GM19023 (cell line): ENCODE measurements at regions not wholly inside any gene's neighbourhood (a gene's known extent, or its start where the extent isn't known, plus 50 kb on each side); places are given as distances from the start of the nearest gene placed in this dataset.
"Not testable (repeated sequence)": the region's sequence is repeated elsewhere in the genome, so short reads cannot be mapped to it uniquely, and the experiment has no call there.

Experiments
- ATAC-seq: cut with Tn5 transposase; IDR thresholded peaks from one replicate; pipeline ENCODE4 v1.9.1; 2021; ENCODE audit warnings: mild to moderate bottlenecking, moderate library complexity; ENCODE audit not compliant: unreplicated experiment

DNA sequence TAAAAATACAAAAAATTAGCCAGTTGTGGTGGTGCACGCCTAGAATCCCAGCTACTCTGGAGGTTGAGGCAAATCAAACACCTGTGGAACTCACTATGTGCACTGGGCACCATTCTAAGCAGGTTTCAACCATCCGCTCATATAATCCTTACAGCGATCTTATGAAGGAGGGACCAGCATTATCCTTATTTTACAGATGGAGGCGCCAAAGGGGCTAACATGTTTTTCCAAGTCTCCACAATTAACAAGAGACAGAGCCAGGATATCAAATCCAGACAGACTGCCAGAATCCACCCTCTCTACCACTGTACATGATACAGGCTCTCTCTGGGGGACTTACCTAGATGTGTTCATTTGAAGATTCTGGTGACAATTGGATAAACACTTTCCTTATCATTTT is 479.0 kb downstream of the XYLT1 start:
- no peak for ATAC-seq

DNA sequence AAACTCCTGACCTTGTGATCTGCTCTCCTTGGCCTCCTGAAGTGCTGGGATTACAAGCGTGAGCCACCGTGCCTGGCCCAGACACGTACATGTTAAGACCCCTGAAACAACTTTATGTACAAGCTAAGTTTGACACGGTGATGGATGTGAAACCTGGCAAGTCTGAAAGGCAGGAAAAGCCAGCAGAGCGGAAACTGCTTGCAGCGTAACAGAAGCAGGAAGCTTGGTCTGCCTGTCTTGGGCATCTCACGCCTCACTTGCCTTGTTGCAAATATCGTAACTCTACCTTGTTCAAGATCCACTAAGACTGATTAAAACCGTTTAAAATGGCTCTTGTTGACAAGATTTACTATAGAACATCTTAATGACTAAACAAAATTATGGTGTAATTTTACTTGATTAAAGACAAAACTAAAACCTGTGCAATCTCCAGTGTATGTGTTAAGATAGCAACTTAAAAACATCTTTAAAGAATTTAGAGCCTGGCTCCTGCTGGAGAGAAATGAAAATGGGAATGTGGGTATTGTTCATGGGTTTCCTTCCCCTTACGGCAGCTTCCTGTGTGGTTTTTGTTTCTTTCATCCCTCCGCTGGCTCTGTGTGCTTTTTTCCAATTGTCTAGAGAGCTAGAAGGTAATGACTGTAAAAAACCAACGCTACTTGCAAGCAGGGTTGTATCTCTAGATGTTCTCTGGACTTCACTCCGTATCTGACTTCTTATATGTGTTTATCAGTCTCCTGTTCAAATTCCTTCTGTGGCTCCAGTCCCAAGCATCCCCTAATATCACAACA is 477.6 kb downstream of the XYLT1 start:
- ATAC-seq = no peak

DNA sequence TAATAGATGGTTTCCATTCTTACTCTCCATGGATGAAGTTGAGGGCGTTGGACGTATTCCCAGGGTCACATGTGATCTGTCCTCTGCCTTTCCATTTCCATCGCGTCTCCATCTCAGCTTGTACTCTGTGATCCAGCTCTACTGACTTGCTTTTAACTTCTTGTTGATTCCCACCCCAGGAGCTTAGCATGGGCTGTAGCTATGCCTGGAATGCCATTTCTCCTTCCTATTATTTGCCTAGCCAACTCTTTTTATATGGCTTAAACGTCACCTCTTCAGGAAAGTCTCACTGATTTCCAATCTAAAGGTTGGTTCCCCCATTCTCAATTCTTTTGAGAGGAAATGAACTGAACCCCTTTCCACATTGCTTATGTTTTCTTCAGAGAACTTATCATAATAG is 475.9 kb downstream of the XYLT1 start:
- no peak for ATAC-seq

DNA sequence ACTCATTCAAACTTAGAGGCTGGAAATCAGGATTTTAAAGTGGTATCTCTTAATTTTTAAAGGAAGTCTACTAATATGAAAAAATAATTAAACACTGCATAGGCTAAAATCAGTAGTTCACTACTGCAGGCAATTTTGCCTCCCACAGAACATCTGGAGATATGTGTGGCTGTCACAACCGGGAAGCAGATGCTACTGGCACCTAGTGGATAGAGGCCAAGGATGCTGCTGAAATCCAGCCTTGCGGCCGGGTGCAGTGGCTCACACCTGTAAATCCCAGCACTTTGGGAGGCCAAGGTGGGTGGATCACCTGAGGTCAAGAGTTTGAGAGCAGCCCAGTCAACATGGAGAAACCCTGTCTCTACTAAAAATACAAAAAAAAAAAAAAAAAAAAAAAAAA is 473.9 kb downstream of the XYLT1 start:
- ATAC-seq = no peak

DNA sequence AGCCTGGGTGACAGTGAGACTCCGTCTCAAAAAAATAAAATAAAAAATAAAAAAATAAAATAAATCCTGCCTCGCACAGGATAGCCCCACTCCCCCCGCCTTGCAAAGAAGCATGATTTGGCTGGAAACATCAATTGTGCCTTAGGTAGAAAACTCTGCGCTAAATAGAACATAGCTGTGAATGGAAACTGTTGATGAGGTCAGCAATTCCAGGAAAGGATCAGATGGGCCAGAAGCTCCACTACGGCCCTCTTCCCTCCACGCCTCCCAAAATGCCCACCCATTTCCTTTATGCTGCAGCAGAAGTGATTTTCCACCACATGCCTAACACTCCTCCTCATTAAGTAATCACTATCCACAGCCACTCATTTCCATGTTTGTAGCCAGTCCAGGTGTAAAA is 473.4 kb downstream of the XYLT1 start:
- ATAC-seq = no peak

DNA sequence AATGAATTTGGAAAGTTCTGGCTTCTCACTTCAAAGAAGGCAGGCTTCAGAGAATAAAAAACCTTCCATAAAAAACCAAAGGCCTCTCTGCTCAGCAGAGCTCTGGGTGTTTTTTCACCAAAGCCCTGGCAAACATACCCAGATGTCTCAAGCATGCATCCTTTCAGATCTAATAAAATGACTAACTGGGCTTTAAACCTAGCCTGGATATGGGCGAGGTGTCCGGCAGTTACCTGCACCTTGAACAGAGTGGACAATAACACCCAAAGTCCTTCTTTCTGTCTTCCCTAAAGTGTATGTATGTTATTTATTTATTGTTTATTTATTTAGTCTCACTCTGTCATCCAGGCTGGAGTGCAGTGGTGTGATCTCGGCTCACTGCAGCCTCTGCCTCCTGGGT is 469.3 kb downstream of the XYLT1 start:
- ATAC-seq = no peak

DNA sequence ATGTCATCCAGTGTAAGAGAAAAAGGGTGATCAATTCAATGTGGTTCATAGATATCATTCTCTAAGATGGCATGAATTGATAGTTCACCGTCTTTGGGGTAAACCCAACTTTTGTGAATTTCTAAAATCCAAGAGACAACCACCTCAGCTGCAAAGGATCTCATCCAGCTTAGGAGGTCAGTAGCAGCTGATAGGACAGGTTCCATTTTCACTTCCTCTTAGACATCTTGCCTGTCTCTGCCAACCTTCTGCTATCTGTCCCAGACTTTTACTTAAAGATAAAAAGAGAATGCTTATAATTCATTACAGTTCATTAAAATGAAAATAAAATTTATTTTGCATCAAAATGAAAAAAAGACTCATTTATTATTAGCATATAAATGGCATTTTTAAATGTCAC is 468.2 kb downstream of the XYLT1 start:
- no peak for ATAC-seq

DNA sequence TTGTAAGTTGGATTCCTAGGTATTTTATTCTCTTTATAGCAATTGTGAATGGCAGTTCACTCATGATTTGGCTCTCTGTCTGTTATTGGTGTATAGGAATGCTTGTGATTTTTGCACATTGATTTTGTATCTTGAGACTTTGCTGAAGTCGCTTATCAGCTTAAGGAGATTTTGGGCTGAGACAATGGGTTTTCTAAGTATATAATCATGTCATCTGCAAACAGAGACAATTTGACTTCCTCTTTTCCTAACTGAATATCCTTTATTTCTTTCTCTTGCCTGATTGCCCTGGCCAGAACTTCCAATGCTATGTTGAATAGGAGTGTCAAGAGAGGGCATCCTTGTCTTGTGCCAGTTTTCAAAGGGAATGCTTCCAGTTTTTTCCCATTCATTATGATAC is 464.8 kb downstream of the XYLT1 start:
- not testable (repeated sequence) for ATAC-seq

DNA sequence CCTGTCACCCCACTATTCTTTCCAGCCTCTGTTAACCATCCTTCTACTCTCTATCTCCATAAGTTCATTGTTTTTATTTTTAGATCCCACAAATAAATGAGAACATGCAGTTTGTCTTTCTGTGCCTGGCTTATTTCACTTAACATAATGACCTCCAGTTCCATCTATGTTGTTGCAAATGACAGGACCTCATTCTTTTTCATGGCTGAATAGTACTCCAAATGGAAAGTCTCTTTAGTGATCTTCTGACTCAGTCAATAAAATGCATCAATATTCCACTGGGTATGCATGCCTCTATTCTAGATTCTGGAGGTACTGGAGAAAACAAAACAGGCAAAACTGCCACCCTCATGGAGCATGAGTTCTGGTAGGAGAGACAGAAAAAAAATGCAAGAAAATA is 459.0 kb downstream of the XYLT1 start:
- no peak for ATAC-seq

DNA sequence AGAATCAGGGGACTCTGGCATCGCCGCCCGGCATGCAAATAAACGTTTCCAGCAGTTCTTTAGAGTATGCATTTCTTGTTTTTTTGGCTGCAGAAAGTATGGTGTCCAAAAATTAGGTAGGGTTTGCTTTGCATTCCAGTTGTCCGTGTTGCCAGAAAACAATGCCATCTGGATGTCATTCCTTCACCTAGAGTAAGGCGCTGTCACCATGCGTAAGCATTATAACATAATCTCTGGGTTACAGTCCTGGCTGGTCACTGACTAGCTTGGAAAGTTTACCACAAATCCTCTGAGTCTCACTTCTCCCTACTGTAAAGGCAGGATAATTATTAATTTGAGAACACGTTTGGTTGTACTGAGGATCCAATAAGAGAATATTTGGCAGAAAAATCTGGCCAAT is 457.7 kb downstream of the XYLT1 start:
- no peak for ATAC-seq

DNA sequence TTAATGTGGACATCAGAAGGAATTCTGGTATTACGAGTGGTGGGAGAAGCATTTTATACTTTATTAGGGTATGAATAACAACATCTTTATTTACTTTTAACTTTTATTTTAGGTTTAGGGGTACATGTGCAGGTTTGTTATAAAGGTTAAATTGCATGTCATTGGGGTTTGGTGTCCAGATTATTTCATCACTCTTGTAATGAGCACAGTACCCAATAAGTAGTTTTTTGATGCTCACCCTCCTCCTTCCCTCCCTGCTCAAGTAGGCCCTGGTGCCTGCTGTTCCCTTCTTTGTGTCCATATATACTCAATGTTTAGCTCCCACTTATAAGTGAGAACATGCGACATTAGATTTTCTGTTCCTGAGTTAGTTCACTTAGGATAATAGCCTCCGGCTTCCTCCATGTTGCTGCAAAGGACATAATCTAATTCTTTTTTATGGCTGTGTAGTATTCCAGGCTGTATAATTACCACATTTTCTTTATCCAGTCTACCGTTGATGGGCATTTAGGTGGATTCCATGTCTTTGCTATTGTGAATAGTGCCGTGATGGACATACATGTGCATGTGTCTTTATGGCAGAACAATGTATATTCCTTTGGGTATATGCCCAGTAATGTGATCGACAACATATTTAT is 456.2 kb downstream of the XYLT1 start:
- no peak for ATAC-seq

DNA sequence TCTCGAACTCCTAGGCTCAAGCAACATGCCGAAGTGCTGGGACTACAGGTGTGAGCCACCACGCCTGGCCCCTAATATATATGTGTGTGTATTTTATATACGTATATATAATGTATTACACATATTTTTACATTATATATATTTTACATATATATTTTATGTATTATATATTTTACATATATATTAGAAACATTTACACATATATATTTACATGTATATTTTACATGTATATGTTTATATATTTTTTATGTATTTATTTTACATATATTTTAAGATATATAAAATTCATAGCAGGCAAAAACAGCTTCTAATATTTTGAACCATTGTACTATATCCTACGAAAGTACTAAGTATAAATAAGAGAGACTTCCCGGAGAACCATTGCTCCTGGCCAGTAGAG is 455.1 kb downstream of the XYLT1 start:
- no peak for ATAC-seq

DNA sequence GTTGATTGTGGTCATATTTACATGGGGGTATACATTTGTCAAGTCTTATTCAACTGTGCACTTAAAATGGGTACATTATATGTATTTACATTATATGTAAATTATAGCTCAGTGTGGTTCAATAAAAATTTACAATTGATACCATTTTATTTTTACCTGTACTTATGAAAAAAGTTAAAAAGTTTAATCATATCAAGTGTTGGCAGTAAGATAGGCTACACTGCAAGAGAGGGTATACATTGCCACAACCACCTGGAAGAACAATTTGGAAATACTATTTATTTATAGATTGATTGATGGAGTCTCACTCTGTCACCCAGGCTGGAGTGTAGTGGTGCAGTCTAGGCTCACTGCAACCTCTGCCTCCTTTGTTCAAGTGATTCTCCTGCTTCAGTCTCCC is 453.3 kb downstream of the XYLT1 start:
- no peak for ATAC-seq

DNA sequence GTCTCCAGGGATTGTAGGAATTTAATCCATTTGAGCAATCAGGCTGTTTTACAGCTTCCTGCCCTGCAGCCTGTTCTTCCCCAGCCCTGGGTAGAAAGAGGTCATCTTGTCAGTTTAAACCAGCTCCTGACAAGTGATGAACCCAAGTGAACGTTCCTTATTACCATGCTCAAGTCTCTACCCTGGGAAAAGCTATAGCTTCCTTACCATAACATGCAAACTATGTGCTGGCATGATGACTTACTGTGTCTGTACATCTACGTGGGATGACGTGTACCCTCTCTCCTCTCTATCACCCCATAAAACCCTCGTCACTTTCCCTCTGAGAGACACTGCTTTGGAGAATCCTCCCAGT is 452.2 kb downstream of the XYLT1 start:
- no peak for ATAC-seq

DNA sequence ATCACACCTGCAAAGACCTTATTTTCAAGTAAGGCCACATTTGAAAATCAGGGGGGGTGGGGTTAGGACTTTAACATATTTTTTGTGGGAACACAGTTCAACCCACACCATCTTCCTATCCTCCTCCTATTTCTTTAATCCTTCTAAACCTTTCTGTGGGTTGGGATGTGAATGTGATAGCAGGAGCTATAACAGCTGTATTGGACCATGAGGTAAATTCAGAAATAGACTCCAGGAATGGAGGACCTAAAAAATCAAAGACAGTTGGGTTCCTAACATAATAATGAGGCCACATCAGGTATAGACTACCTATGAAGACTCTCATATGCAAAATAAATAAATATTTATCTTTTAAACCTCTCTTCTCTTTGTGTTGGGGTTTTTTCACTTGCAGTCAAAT is 451.4 kb downstream of the XYLT1 start:
- ATAC-seq = no peak

DNA sequence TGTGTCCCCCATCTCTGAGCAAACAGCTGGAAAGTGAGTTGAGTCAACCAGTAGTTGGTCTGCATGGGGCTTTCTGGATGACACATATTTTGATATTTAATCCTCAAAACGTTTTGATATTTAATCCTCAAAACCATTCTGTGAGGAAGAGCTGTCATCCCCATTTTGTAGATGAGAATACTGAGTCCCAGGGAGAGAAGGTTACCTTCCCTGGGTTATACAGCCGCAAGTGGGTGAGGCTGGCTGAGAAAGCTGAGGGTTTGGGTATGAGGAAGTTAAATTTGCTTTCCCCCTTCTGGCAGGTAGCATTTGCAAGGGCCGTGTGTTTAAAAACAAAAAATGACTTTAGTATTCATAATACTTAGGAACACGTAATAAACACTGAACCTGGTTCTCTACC is 447.2 kb downstream of the XYLT1 start:
- no peak for ATAC-seq

DNA sequence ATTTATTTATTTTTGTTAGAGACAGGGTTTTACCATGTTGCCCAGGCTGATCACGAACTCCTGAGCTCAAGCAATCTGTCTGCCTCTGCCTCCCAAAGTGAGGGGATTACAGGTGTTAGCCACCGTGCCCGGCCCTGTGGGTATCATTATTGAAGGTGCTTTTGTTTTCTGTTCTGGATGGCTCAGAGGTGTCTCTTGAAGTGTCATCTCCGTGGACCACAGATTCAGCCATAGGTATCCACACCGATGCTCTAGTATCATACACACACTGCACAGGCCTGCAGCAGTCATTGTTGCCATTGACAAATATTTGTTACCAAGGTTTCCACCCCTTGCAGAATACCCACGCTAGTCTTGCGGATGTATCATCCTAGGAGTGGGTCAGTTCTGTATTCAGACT is 446.2 kb downstream of the XYLT1 start:
- ATAC-seq = no peak

DNA sequence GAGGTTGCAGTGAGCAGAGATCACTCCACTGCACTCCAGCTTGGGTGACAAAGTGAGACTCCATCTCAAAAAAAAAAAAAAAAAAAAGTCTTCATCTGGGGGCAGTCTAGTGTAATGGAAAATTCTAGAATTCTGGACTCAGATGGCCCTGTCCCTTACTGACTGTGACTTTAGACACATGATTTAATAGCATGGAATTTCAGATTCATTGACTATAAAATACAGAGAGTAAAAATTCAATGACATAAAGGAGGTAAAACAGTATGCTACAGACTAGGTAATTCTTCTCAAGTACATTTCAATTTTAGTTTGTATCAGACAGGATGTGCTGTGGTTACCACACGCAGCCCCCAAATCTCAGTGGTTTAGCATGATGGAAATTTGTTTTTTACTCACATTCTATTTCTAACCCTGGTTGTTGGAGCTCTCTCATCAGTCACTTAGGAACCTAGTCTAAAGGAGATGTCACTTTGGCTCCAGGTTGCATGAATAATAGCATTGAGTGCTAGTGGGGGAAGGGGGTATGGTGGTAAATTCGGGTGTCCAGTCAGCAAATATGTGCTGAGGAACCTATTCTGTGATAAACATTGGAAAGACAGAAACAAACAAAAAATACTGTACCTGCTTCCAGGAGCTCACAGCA is 444.0 kb downstream of the XYLT1 start:
- ATAC-seq = no peak

DNA sequence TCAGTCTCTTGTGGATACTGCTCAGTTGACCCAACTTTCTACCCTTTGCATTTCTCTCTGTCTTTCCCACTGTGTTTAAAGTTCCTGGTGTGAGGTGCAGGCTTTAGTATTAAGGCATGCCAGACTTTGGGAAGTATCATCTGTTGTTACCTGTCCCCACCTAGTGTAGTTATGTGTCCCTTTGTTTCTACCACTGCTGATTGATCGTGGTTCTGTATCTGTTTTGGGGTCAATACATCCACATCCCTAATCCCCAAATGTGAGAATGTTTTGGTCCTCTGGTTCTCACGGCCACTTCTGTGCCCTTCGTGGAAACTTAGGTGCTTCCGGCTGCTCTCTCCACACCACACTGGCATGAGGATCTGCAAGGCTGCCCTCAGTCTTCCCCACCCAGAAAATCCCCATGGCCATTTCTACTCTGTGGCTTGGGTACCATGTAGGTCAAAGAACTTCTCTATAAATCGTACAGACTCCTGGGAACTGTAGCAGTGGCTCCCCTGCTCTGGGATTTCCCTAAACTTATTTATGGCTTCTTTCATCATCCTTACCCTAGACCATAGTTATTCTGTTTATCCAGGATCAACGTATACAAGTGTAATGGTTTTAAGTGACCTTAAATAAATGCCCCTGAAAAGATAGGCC is 443.2 kb downstream of the XYLT1 start:
- ATAC-seq = no peak

DNA sequence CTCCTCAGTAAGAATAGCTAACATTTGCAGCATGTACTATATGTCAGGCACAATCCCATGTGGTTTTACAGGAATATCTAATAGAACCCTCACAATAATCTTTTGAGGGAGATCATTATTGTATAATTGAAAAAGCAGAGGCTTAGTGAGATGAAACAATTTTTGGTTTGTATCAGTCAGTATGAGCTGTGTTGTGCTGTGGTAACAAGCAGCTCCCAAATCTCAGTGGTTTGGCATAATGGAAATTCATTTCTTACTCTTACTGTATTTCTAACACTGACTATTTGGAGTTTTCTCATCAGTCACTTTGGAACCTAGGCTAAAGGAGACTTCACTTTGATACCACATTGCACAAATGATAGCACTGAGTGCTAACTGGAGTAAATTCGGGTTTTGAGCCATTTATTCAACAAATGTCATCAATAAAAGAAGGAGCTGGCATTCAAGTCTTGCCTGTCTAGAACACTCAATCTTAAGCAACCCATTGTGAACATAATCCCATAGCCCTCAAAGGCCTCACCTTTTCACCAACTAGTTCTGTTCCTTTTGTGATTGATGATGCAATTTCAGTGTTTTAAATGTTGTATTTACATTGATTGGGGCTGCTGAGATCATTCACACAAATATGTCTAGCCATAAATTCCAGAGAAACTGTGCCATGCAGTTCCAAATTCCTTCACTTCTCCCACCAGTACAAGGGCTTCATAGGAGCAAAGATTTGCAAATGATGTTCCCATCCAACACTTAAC is 441.0 kb downstream of the XYLT1 start:
- no peak for ATAC-seq
